Superior temporal gyrus (tissue), 1 donor: ENCODE measurements at regions not wholly inside any gene's neighbourhood (a gene's known extent, or its start where the extent isn't known, plus 50 kb on each side); places are given as distances from the start of the nearest gene placed in this dataset.
"Not testable (repeated sequence)": the region's sequence is repeated elsewhere in the genome, so short reads cannot be mapped to it uniquely, and the experiment has no call there.

Source experiments
- DNase-seq: peaks from one replicate; pipeline ENCODE4 v3.0.0-alpha.2; 2016; ENCODE audit errors: extremely low spot score

- DNase-seq = no peak
These were observed 246.6 kb downstream of the SLCO4C1 start for GRCh38 chr5:102049517-102049916.

GRCh38 chr5:102048940-102049339, 247.1 kb downstream of the SLCO4C1 start:
- no peak for DNase-seq

- DNase-seq = not testable (repeated sequence)
These were observed 249.0 kb downstream of the SLCO4C1 start for GRCh38 chr5:102047073-102047472.

- no peak for DNase-seq
These were observed 255.8 kb downstream of the SLCO4C1 start for GRCh38 chr5:102040326-102040725.

GRCh38 chr5:102036927-102037326, 259.2 kb downstream of the SLCO4C1 start:
- DNase-seq = no peak

- DNase-seq = no peak
These were observed 264.4 kb downstream of the SLCO4C1 start for GRCh38 chr5:102031711-102032110.

- no peak for DNase-seq
These were observed 277.4 kb downstream of the SLCO4C1 start for GRCh38 chr5:102018690-102019089.

- no peak for DNase-seq
These were observed 277.8 kb downstream of the SLCO4C1 start for GRCh38 chr5:102018279-102018678.

GRCh38 chr5:102014371-102014770, 281.7 kb downstream of the SLCO4C1 start:
- no peak for DNase-seq

GRCh38 chr5:102010644-102011043, 285.4 kb downstream of the SLCO4C1 start:
- DNase-seq = no peak

GRCh38 chr5:101997235-101997634, 298.8 kb downstream of the SLCO4C1 start:
- DNase-seq = no peak

- no peak for DNase-seq
These were observed 300.5 kb downstream of the SLCO4C1 start for GRCh38 chr5:101995585-101995984.

GRCh38 chr5:101991486-101991885, 304.6 kb downstream of the SLCO4C1 start:
- no peak for DNase-seq

- DNase-seq = no peak
These were observed 306.4 kb downstream of the SLCO4C1 start for GRCh38 chr5:101989659-101990058.

- peak; percentile 83 for DNase-seq
These were observed 318.2 kb downstream of the SLCO4C1 start for GRCh38 chr5:101977729-101978345.

GRCh38 chr5:101976933-101977332, 319.2 kb downstream of the SLCO4C1 start:
- DNase-seq = no peak

- no peak for DNase-seq
These were observed 326.3 kb downstream of the SLCO4C1 start for GRCh38 chr5:101969742-101970141.

GRCh38 chr5:101966476-101966875, 329.6 kb downstream of the SLCO4C1 start:
- DNase-seq = no peak

- DNase-seq = no peak
These were observed 340.2 kb downstream of the SLCO4C1 start for GRCh38 chr5:101955891-101956290.

GRCh38 chr5:101950019-101950418, 346.1 kb downstream of the SLCO4C1 start:
- DNase-seq = no peak

- no peak for DNase-seq
These were observed 347.5 kb downstream of the SLCO4C1 start for GRCh38 chr5:101948615-101949014.

- no peak for DNase-seq
These were observed 352.3 kb downstream of the SLCO4C1 start for GRCh38 chr5:101943784-101944183.

GRCh38 chr5:101942321-101942882, 353.7 kb downstream of the SLCO4C1 start:
- peak; percentile 79 for DNase-seq

GRCh38 chr5:101937041-101937440, 359.0 kb downstream of the SLCO4C1 start:
- no peak for DNase-seq
